ENCODE measurements at regions not wholly inside any gene's neighbourhood (a gene's known extent, or its start where the extent isn't known, plus 50 kb on each side); places are given as distances from the start of the nearest gene placed in this dataset.

DNA sequence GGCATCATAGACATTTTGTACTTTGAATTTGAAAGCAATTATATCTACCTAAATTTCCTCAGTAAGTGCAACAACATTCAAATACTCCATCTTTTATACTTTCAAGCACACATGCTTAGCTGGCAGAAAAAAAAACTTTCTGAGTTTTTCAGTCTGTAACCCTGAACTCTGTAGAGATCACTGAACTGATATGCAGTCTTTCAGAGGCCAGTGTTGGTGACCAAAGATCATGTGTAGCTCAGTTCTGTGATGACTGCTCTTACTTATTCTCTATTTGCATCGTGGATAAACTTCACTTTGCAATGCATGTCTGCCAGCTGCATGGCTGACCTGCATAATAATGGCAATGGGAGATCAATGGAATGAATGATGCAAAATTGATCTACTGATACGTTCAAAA lies 431.3 kb downstream of the FRK start:
- no peak for TF ChIP-seq EP300 (IDR thresholded peaks at IDR 0.05; ENCODE audit: borderline replicate concordance in 1 of 2, low read depth in 2 of 2, low read length in 2 of 2)
- Histone ChIP-seq H4K5ac (ENCODE audit: insufficient read length, low read depth, low read length) (no peak overlapping the region), H2AK5ac (ENCODE audit: low read depth, low read length) (no peak overlapping the region), H3K4me3 (ENCODE audit: extremely low read depth in 1 of 4, insufficient read depth in 2 of 4, low read depth in 3 of 4, low read length in 4 of 4) (no peak overlapping the region), H3K18ac (ENCODE audit: extremely low read depth, low read length) (no peak overlapping the region), H3K36me3 (ENCODE audit: control insufficient read depth in 2 of 4, insufficient read depth in 4 of 4, low read length in 3 of 4) (no peaks in the 10 kb centered on the region), H2BK20ac (ENCODE audit: low read length) (no peak overlapping the region), H2BK120ac (replicated peaks; ENCODE audit: low read depth, low read length) (no peak overlapping the region), H4K20me1 (replicated peaks in 1 of 2; ENCODE audit: control insufficient read depth in 1 of 2, insufficient read depth in 2 of 2, low read length in 2 of 2) (no peaks in the 10 kb centered on the region), H4K8ac (ENCODE audit: extremely low read depth, insufficient read depth, low read length) (no peak overlapping the region), H3K9me3 (ENCODE audit: insufficient read depth in 2 of 2, low read depth in 1 of 2, low read length in 1 of 2) (no peaks in the 10 kb centered on the region), H2AFZ (ENCODE audit: low read length) (no peak overlapping the region), H3K56ac (replicated peaks; ENCODE audit: insufficient read length, low read depth, low read length) (no peak overlapping the region), H3K14ac (ENCODE audit: insufficient read length) (no peak overlapping the region), H3K4me2 (ENCODE audit: insufficient read depth in 1 of 2, low read depth in 2 of 2, low read length in 2 of 2) (no peak overlapping the region), H3K27me3 (replicated peaks in 1 of 4; ENCODE audit: control insufficient read depth in 3 of 4, extremely low read depth in 1 of 4, insufficient read depth in 3 of 4, low read length in 3 of 4) (no peaks in the 10 kb centered on the region), H3K4me1 (replicated peaks in 1 of 4; ENCODE audit: control insufficient read depth in 3 of 4, insufficient read depth in 4 of 4, low read length in 3 of 4) (no peaks in the 10 kb centered on the region), H3K4ac (replicated peaks; ENCODE audit: insufficient read length, low read depth, low read length) (no peak overlapping the region), H2BK5ac (ENCODE audit: low read depth, low read length) (no peak overlapping the region), H2BK15ac (ENCODE audit: low read length) (no peak overlapping the region), H3K79me2 (ENCODE audit: control insufficient read depth in 1 of 2, insufficient read depth in 2 of 2, low read length in 2 of 2) (no peaks in the 10 kb centered on the region), H3K27ac (ENCODE audit: low read depth, low read length) (no peak overlapping the region), H3K9ac (replicated peaks in 1 of 4; ENCODE audit: extremely low read depth in 1 of 4, low read depth in 3 of 4, low read length in 3 of 4) (no peak overlapping the region), H2BK12ac (ENCODE audit: low read depth, low read length) (no peak overlapping the region), H3K79me1 (ENCODE audit: low read depth, low read length) (no peaks in the 10 kb centered on the region), H3K23ac (ENCODE audit: insufficient read length) (no peak overlapping the region), H3K23me2 (ENCODE audit: low read depth, low read length) (no peaks in the 10 kb centered on the region), H4K91ac (replicated peaks; ENCODE audit: insufficient read length, low read length) (no peak overlapping the region)
- FAIRE-seq (no peak), DNase-seq (ENCODE audit: low read depth in 1 of 2, low spot score in 2 of 2) (no peak)
- CTCF ChIA-PET (ENCODE audit: partially characterized antibody): no interaction called here
- 88% methylated on average over 2 of the region's 2 CpGs; no CpG with 5 or more reads in 1 of the 2 experiments for WGBS, 2 experiments (ENCODE audit: extremely low coverage in 1 of 2, insufficient coverage in 1 of 2, insufficient read length in 1 of 2, insufficient replicate concordance in 2 of 2, low coverage in 1 of 2, low lambda C conversion rate in 2 of 2, missing lambda C conversion rate in 1 of 2)
- POLR2A ChIA-PET (ENCODE audit: partially characterized antibody): no interaction called here
